Epithelial cell of proximal tubule (primary cell): ENCODE measurements at regions not wholly inside any gene's neighbourhood (a gene's known extent, or its start where the extent isn't known, plus 50 kb on each side); places are given as distances from the start of the nearest gene placed in this dataset.
"Not testable (repeated sequence)": the region's sequence is repeated elsewhere in the genome, so short reads cannot be mapped to it uniquely, and the experiment has no call there.

Source experiments
- DNase-seq: peaks from one replicate; pipeline ENCODE4 v3.0.0-alpha.2; 2011; ENCODE audit warnings: low read depth
- H3K4me3 ChIP-seq: 2 replicates; pipeline ENCODE4 v1.5.1; 2011; ENCODE audit warnings: low read depth, mild to moderate bottlenecking, low read length
- TF ChIP-seq, protein P1 (sequence below): conservative IDR thresholded peaks from 2 replicates; pipeline ENCODE4 v1.5.1; 2012; ENCODE audit warnings: low read depth, mild to moderate bottlenecking, low read length

DNA sequence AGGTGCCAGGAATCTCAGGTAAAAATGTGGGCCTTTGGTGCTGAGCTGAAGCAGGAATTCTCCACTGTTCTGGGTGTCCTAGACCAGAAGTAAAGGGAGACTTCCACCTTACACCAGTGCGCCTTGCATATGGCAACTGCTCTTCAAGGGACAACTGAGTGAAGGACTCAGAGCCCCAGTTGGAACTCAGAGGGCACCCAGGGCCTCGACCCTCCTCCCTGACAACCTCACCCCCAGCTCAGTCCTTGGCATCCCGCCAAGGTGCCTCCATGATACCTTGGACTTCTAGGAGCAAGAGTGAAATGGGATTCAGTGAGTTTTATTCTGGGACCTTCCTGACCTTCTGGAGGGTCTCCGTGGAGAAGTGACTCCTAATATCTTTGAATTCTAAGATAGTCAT lies 140.3 kb downstream of the GPCPD1 start:
- H3K4me3 ChIP-seq: no peak overlapping the region
- TF ChIP-seq, protein P1, sequence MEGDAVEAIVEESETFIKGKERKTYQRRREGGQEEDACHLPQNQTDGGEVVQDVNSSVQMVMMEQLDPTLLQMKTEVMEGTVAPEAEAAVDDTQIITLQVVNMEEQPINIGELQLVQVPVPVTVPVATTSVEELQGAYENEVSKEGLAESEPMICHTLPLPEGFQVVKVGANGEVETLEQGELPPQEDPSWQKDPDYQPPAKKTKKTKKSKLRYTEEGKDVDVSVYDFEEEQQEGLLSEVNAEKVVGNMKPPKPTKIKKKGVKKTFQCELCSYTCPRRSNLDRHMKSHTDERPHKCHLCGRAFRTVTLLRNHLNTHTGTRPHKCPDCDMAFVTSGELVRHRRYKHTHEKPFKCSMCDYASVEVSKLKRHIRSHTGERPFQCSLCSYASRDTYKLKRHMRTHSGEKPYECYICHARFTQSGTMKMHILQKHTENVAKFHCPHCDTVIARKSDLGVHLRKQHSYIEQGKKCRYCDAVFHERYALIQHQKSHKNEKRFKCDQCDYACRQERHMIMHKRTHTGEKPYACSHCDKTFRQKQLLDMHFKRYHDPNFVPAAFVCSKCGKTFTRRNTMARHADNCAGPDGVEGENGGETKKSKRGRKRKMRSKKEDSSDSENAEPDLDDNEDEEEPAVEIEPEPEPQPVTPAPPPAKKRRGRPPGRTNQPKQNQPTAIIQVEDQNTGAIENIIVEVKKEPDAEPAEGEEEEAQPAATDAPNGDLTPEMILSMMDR: no peak
- no peak for DNase-seq

- TF ChIP-seq, protein P1: no peak
- DNase-seq: no peak
- H3K4me3 ChIP-seq: no peak overlapping the region
These were observed 141.7 kb downstream of the GPCPD1 start for GRCh38 chr20:5469111-5469510.

GRCh38 chr20:5467086-5467485 lies 143.7 kb downstream of the GPCPD1 start:
- TF ChIP-seq, protein P1: no peak
- no peak for DNase-seq
- H3K4me3 ChIP-seq: no peak overlapping the region

DNA sequence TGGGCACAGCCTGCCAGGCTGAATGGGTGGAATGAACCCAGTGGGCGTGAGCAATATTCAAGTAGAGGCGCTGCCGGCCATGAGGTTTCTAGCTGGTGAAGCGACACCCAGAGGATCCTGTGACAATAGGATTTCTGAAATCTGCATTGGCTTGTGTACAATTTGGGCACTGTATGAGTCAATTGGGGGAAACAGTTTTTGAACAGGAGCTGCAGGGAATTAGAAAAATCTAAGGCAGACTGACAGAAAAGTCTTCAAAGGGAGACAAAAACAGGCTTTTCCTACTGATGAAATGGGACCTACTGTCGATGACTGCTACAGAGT lies 145.2 kb downstream of the GPCPD1 start:
- no peak for DNase-seq
- TF ChIP-seq, protein P1: no peak
- H3K4me3 ChIP-seq: no peak overlapping the region

DNA sequence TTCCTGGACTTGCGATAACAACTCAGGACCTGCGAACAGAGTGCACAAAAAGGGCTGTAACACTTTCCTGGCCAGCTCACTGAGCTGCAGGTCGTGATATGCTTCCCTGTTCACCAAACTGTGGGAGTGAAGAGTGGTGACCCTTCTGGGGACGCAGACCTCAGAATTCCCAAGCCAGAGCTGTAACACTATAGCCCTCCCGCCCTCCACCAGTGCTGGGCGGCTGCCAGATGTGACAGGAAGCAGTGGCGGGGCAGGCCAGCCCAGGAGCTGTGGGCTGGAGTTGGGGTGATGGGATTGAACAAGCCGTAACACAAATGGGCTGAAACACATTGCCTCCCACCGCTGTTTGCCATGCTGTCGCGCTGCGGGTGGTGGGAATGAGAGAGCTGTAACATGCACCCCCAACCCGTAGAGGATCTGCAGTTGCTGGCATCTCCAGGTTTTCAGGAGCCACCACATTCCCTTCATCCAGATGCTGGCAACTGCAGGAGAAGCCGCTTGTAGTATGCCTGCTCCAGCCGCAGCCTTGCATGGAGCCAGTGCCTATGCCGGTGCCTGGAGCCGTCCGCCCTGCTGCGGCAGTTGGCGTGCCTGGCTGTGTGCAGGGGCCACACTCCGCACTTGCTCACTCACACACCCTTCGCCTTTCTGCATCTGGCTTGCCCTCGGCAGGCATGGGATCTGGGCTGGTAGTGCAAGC lies 145.8 kb downstream of the GPCPD1 start:
- TF ChIP-seq, protein P1: no peak
- no peak overlapping the region for H3K4me3 ChIP-seq

DNA sequence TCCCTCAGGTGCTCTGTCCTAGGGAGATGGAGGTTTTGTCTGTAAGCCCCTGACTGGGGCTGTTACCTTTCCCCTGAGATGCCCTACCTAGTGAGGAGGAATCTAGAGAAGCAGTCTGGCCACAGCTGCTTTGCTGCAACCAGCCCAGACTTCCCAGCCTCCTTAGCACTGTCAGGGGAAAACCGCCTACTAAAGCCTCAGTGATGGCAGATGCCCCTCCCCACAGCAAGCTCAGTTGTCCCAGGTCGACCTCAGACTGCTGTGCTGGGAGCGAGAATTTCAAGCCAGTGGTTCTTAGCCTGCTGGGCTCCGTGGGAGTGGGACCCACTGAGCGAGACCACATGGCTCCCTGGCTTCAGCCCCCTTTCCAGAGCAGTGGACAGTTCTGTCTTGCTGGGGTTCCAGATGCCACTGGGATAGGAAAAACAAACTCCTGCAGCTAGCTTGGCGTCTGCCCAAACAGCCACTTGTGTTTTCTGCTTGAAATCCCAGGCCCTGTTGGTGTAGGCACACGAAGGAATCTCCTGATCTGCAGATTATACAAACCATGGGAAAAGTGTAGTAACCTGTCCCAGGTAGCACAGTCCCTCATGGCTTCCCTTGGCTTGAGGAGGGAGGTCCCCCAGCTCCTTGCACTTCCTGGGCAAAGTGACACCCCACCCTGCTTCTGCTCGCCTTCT lies 146.4 kb upstream of the PROKR2 start:
- DNase-seq: no peak
- TF ChIP-seq, protein P1: no peak
- H3K4me3 ChIP-seq: no peak overlapping the region

More for the DNA sequence above, 145.8 kb downstream of the GPCPD1 start:
- no peak for DNase-seq

DNA sequence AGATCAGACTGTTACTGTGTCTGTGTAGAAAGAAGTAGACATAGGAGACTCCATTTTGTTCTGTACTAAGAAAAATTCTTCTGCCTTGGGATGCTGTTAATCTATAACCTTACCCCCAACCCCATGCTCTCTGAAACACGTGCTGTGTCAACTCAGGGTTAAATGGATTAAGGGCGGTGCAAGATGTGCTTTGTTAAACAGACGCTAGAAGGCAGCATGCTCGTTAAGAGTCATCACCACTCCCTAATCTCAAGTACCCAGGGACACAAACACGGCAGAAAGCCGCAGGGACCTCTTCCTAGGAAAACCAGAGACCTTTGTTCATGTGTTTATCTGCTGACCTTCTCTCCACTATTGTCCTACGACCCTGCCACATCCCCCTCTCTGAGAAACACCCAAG lies 137.0 kb upstream of the PROKR2 start:
- DNase-seq, H3K4me3 ChIP-seq: not testable (repeated sequence)

DNA sequence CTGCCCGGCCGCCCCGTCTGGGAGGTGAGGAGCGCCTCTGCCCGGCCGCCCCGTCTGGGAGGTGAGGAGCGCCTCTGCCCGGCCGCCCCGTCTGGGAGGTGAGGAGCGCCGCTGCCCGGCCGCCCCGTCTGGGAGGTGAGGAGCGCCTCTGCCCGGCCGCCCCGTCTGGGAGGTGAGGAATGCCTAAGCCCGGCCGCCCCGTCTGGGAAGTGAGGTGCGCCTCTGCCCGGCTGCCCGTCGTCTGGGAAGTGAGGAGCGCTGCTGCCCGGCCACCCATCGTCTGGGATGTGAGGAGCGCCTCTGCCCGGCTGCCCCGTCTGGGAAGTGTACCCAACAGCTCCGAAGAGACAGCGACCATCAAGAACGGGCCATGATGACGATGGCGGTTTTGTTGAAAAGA lies 136.6 kb upstream of the PROKR2 start:
- DNase-seq, H3K4me3 ChIP-seq: not testable (repeated sequence)

DNA sequence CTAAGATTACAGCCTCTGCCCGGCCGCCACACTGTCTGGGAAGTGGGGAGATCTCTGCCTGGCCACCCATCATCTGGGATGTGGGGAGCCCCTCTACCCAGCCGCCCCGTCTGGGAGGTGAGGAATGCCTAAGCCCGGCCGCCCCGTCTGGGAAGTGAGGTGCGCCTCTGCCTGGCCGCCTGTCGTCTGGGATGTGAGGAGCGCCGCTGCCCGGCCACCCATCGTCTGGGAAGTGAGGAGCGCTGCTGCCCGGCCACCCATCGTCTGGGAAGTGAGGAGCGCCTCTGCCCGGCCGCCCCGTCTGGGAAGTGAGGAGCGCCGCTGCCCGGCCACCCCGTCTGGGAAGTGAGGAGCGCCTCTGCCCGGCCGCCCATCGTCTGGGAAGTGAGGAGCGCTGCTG lies 135.9 kb upstream of the PROKR2 start:
- H3K4me3 ChIP-seq, DNase-seq: not testable (repeated sequence)

- not testable (repeated sequence) for DNase-seq, H3K4me3 ChIP-seq
These were observed 135.5 kb upstream of the PROKR2 start for GRCh38 chr20:5452286-5452685.
